ENCODE measurements at regions not wholly inside any gene's neighbourhood (a gene's known extent, or its start where the extent isn't known, plus 50 kb on each side); places are given as distances from the start of the nearest gene placed in this dataset.

DNA sequence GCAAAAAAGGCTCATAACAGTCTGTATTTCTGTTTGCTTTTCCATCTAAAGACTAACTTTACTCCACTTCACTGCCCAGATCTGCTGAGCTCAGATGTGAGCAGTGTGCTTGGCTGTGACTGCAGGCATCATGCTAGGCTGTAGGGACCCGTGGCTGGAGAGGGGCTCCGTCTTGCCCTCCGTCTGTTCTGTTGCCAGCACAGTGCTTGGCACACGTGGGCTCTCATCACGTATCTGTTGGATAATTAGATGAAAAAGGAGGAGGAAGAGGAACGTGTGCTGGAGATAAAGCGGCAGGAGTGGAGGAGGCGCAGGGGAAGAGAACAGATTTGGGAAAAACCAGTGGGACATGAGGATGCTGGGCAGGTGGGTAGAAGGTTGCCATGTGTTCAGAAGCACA lies 57.6 kb upstream of the IER3 start:
- TF ChIP-seq, protein P1, sequence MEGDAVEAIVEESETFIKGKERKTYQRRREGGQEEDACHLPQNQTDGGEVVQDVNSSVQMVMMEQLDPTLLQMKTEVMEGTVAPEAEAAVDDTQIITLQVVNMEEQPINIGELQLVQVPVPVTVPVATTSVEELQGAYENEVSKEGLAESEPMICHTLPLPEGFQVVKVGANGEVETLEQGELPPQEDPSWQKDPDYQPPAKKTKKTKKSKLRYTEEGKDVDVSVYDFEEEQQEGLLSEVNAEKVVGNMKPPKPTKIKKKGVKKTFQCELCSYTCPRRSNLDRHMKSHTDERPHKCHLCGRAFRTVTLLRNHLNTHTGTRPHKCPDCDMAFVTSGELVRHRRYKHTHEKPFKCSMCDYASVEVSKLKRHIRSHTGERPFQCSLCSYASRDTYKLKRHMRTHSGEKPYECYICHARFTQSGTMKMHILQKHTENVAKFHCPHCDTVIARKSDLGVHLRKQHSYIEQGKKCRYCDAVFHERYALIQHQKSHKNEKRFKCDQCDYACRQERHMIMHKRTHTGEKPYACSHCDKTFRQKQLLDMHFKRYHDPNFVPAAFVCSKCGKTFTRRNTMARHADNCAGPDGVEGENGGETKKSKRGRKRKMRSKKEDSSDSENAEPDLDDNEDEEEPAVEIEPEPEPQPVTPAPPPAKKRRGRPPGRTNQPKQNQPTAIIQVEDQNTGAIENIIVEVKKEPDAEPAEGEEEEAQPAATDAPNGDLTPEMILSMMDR (IDR thresholded peaks at IDR 0.05): no peak
- TF ChIP-seq POLR2A (IDR thresholded peaks at IDR 0.05): no peak
